GM19328 (cell line): ENCODE measurements at regions not wholly inside any gene's neighbourhood (a gene's known extent, or its start where the extent isn't known, plus 50 kb on each side); places are given as distances from the start of the nearest gene placed in this dataset.

Source experiments
- ATAC-seq: cut with Tn5 transposase; IDR thresholded peaks from one replicate; pipeline ENCODE4 v1.9.1; 2021; ENCODE audit warnings: mild to moderate bottlenecking, moderate library complexity; ENCODE audit not compliant: unreplicated experiment

GRCh38 chr12:102540815-102541385 lies 60.5 kb upstream of the IGF1 start:
- no peak for ATAC-seq

- ATAC-seq: no peak
Measured at GRCh38 chr12:102539651-102540553, 59.5 kb upstream of the IGF1 start.

GRCh38 chr12:102535306-102535705 lies 54.9 kb upstream of the IGF1 start:
- no peak for ATAC-seq

GRCh38 chr12:102534899-102535298 lies 54.5 kb upstream of the IGF1 start:
- ATAC-seq: no peak

GRCh38 chr12:102533483-102534215 lies 53.3 kb upstream of the IGF1 start:
- ATAC-seq: no peak
